ENCODE measurements at regions not wholly inside any gene's neighbourhood (a gene's known extent, or its start where the extent isn't known, plus 50 kb on each side); places are given as distances from the start of the nearest gene placed in this dataset.

- TF ChIP-seq EZH2 (IDR thresholded peaks at IDR 0.05; ENCODE audit: insufficient read depth, poor library complexity, severe bottlenecking) (no peak), EZH2phosphoT487 (IDR thresholded peaks at IDR 0.05; ENCODE audit: insufficient read depth, low read depth) (no peak)
These were observed 278.7 kb upstream of the SOX2 start for GRCh38 chr3:181432992-181433391.
